ENCODE measurements at regions not wholly inside any gene's neighbourhood (a gene's known extent, or its start where the extent isn't known, plus 50 kb on each side); places are given as distances from the start of the nearest gene placed in this dataset.

DNA sequence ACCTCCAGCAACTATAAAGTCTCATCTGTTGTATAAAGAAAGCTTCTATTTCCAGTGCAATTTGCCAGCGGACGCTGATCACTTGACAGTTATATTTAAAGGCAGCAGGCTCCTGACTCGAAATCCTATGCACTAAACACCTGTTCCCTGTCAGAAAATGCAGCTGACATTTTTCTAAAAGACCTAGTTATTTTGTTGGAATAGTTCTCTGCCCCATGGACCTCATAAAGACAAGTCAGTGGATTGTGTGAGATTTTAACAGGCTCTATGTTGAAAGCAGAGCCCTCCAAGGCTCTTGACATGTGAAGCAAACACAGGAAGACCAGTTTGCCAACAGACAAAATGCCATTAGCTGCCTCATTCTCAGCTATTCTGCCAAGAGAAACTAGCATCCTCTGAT, 304.7 kb upstream of the KLF12 start:
- TF ChIP-seq, protein P1, sequence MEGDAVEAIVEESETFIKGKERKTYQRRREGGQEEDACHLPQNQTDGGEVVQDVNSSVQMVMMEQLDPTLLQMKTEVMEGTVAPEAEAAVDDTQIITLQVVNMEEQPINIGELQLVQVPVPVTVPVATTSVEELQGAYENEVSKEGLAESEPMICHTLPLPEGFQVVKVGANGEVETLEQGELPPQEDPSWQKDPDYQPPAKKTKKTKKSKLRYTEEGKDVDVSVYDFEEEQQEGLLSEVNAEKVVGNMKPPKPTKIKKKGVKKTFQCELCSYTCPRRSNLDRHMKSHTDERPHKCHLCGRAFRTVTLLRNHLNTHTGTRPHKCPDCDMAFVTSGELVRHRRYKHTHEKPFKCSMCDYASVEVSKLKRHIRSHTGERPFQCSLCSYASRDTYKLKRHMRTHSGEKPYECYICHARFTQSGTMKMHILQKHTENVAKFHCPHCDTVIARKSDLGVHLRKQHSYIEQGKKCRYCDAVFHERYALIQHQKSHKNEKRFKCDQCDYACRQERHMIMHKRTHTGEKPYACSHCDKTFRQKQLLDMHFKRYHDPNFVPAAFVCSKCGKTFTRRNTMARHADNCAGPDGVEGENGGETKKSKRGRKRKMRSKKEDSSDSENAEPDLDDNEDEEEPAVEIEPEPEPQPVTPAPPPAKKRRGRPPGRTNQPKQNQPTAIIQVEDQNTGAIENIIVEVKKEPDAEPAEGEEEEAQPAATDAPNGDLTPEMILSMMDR (IDR thresholded peaks at IDR 0.05) = no peak
- TF ChIP-seq POLR2A (IDR thresholded peaks at IDR 0.05) = no peak

Data from ovary (tissue), 3 donors.